CD8-positive, alpha-beta memory T cell (primary cell): ENCODE measurements at regions not wholly inside any gene's neighbourhood (a gene's known extent, or its start where the extent isn't known, plus 50 kb on each side); places are given as distances from the start of the nearest gene placed in this dataset.
A peak's percentile ranks its signal among the peaks of the same experiment; 100 is the strongest.
"Not testable (repeated sequence)": the region's sequence is repeated elsewhere in the genome, so short reads cannot be mapped to it uniquely, and the experiment has no call there.

Experiments used
- CTCF ChIA-PET: fragments of 350-600 bp; sonication (Branson Sonifier 250); formaldehyde crosslinking; loops from one replicate; lab custom pipeline; 2021; ENCODE audit warnings: antibody characterized with exemption; lab: Charles Lee
- POLR2A ChIA-PET: fragments of 350-600 bp; sonication (Branson Sonifier 250); formaldehyde crosslinking; loops from one replicate; lab custom pipeline; 2021; ENCODE audit warnings: antibody characterized with exemption; lab: Charles Lee
- DNase-seq, 5 donors: peaks; one replicate each; pipeline versions ENCODE4 v3.0.0 to v3.0.0-alpha.2; 2020 to 2022; ENCODE audit warnings: mixed read lengths in 1 of 5
- H3K27ac ChIP-seq: one replicate; pipeline ENCODE4 v1.7.0; 2013; ENCODE audit warnings: low read depth, mild to moderate bottlenecking, low read length, moderate library complexity
- H3K27me3 ChIP-seq: 2 replicates; pipeline ENCODE4 v1.7.0; 2013; ENCODE audit warnings: low read length, mild to moderate bottlenecking; ENCODE audit not compliant: insufficient read depth, poor library complexity, severe bottlenecking
- H3K36me3 ChIP-seq: 2 replicates; pipeline ENCODE4 v1.7.0; 2013; ENCODE audit warnings: mild to moderate bottlenecking, low read length, moderate library complexity; ENCODE audit not compliant: insufficient read depth
- H3K4me1 ChIP-seq: 2 replicates; pipeline ENCODE4 v1.7.0; 2013; ENCODE audit warnings: mild to moderate bottlenecking, low read length, moderate library complexity; ENCODE audit not compliant: insufficient read depth
- H3K4me3 ChIP-seq: 2 replicates; pipeline ENCODE4 v1.7.0; 2013; ENCODE audit warnings: mild to moderate bottlenecking, low read length
- H3K9me3 ChIP-seq: 2 replicates; pipeline ENCODE4 v1.7.0; 2013; ENCODE audit warnings: mild to moderate bottlenecking, low read length
- H3K27ac Mint-ChIP-seq, 8 donors: one replicate each; pipeline ENCODE4 v1.8.0; 2020 to 2021; ENCODE audit warnings: mixed read lengths in 8 of 8, mild to moderate bottlenecking in 6 of 8, inconsistent platforms in 3 of 8, moderate library complexity in 3 of 8
- H3K27me3 Mint-ChIP-seq, 2 donors: one replicate each; pipeline ENCODE4 v1.8.0; 2020 to 2021; ENCODE audit warnings: mixed read lengths in 2 of 2, mild to moderate bottlenecking in 1 of 2, moderate library complexity in 1 of 2
- H3K36me3 Mint-ChIP-seq, 3 donors: one replicate each; pipeline ENCODE4 v1.8.0; 2020 to 2021; ENCODE audit warnings: mixed read lengths in 3 of 3, inconsistent platforms in 1 of 3, mild to moderate bottlenecking in 1 of 3
- H3K4me1 Mint-ChIP-seq, 3 donors: one replicate each; pipeline ENCODE4 v1.8.0; 2020 to 2021; ENCODE audit warnings: mixed read lengths in 3 of 3, inconsistent platforms in 1 of 3, mild to moderate bottlenecking in 1 of 3
- H3K4me3 Mint-ChIP-seq, 7 donors: one replicate each; pipeline ENCODE4 v1.8.0; 2020 to 2021; ENCODE audit warnings: mixed read lengths in 7 of 7, mild to moderate bottlenecking in 6 of 7, moderate library complexity in 4 of 7, inconsistent platforms in 2 of 7
- H3K9me3 Mint-ChIP-seq, 5 donors: one replicate each; pipeline ENCODE4 v1.8.0; 2020 to 2022; ENCODE audit warnings: mixed read lengths in 5 of 5, mild to moderate bottlenecking in 3 of 5, moderate library complexity in 2 of 5, inconsistent platforms in 1 of 5

DNA sequence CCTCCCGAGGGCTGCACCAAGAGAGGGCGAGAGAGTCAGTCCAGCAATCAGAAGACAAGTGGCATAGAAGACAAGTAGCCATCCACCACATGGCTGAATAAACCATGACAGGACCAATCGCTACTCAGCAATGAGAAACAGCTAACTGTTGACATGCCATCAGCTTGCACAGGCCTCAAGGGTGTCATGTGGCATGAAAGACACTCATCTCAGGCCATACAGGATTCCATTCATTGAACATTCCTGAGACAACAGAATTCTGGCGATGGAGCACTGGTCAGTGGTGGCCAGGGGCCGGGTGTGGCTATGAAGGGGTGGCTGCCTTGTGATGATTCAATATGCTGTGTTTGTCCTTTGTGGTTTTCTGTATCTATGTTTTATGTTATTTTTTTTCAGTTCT lies 182.0 kb downstream of the ADRA2C start:
- peak overlapping the region in 1 of 7 donors; percentile 50 for H3K4me3 Mint-ChIP-seq
- H3K4me1 ChIP-seq, H3K27me3 Mint-ChIP-seq, H3K4me1 Mint-ChIP-seq, H3K4me3 ChIP-seq, H3K27me3 ChIP-seq, POLR2A ChIA-PET, H3K9me3 ChIP-seq, DNase-seq, H3K36me3 ChIP-seq, H3K9me3 Mint-ChIP-seq, H3K27ac ChIP-seq, H3K27ac Mint-ChIP-seq: not testable (repeated sequence)
- CTCF ChIA-PET: interaction anchor here (0.5 kb wide), 1 partner anchor 9 kb away, joined by 3 read pairs; no protein-coding TSS in a partner anchor
- peaks cover 0 to 17% (median 2%) of the 10 kb centered on the region in 3 donors for H3K36me3 Mint-ChIP-seq

DNA sequence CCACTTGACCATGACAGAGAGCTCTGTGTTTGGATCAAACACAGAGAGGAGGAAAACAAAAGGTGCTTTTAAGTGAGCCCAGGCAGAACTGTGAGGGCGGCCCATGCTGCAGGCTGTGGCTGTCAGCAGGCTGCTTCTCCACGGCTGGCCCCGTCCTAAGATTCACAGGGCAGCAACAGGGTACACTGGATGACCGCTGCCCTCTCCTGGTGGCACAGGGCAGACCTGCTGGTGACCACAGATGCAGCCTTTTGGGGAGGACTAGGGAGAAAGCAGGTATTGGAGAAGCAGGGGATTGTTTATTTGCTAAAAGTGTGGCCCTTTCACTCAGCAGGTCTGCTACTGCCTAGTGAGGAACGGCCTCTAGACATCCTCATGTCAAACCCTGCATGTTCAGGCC lies 183.7 kb downstream of the ADRA2C start:
- H3K27me3 ChIP-seq, CTCF ChIA-PET, DNase-seq, H3K4me1 ChIP-seq, H3K27me3 Mint-ChIP-seq, H3K27ac Mint-ChIP-seq, H3K9me3 Mint-ChIP-seq, H3K4me3 ChIP-seq, H3K27ac ChIP-seq, H3K9me3 ChIP-seq, H3K36me3 ChIP-seq, H3K4me1 Mint-ChIP-seq, POLR2A ChIA-PET: not testable (repeated sequence)
- Mint-ChIP-seq H3K4me3 (peak overlapping the region in 1 of 7 donors; percentile 65), H3K36me3 (peaks cover 0 to 21% (median 2%) of the 10 kb centered on the region in 3 donors)

GRCh38 chr4:3952443-3953139 lies 186.4 kb downstream of the ADRA2C start:
- DNase-seq, H3K4me3 ChIP-seq, H3K36me3 ChIP-seq, H3K27ac ChIP-seq, CTCF ChIA-PET, POLR2A ChIA-PET, H3K27me3 ChIP-seq, H3K9me3 ChIP-seq, H3K9me3 Mint-ChIP-seq, H3K4me1 ChIP-seq, H3K27me3 Mint-ChIP-seq: not testable (repeated sequence)
- Mint-ChIP-seq H3K27ac (peak overlapping the region in 1 of 8 donors; percentile 73), H3K4me1 (peaks cover 10 to 12% (median 12%) of the 10 kb centered on the region in 3 donors), H3K4me3 (peak overlapping the region in 3 of 7 donors; percentile 19 to 66 (median 37)), H3K36me3 (peaks cover 0 to 16% (median 0%) of the 10 kb centered on the region in 3 donors)

- H3K9me3 Mint-ChIP-seq, H3K27ac ChIP-seq, H3K27ac Mint-ChIP-seq, H3K36me3 ChIP-seq, H3K4me1 ChIP-seq, H3K27me3 ChIP-seq, DNase-seq, H3K4me3 Mint-ChIP-seq, H3K27me3 Mint-ChIP-seq, H3K9me3 ChIP-seq, POLR2A ChIA-PET, CTCF ChIA-PET, H3K4me3 ChIP-seq: not testable (repeated sequence)
- Mint-ChIP-seq H3K4me1 (peaks cover 10 to 12% (median 12%) of the 10 kb centered on the region in 3 donors), H3K36me3 (peaks cover 0 to 12% (median 0%) of the 10 kb centered on the region in 3 donors)
These were observed 186.9 kb downstream of the ADRA2C start for GRCh38 chr4:3953140-3953489.

DNA sequence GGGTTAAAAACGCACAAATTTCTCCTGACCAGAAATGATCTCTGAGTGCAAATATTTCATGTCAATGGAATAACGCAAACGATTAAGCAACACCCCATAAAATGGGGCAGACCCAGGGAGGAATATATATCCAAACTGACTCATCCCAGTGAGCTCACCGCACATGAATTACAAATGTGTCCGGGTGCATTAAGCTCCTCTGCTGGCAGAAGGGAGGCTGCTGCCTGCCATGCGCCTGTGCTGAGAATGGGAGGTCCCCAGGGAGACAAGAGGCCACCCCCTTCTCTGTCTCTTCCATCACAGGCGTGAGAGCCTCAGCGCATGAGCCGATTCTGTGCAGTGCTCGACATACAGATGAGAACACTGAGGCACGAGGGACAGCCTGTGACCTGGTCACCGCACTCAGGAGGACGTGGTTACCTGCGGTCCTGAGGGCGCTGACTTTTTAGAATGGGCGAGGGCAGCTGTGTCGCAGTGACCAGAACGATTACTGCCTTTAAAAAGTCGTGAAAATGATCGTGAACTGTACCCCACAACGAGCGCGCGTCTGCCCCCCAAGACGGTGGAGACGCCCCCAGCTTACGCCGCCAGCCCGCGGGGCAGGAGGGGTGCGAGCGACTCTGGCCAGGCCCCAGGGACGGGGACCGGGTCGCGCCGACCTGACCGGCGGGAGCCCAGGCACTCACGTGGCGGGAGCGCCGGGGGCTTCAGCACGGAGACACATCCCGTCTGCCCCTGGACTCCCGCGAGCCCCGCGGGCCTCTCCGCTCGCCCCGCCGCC lies 188.5 kb downstream of the ADRA2C start:
- H3K27me3 Mint-ChIP-seq, H3K36me3 ChIP-seq, H3K4me1 ChIP-seq, H3K36me3 Mint-ChIP-seq, CTCF ChIA-PET, H3K9me3 ChIP-seq, H3K9me3 Mint-ChIP-seq, H3K27me3 ChIP-seq, POLR2A ChIA-PET: not testable (repeated sequence)
- Mint-ChIP-seq H3K4me1 (peaks cover 10 to 12% (median 12%) of the 10 kb centered on the region in 3 donors), H3K4me3 (peak overlapping the region; percentile 88 to 99 (median 95)), H3K27ac (peak overlapping the region; percentile 87 to 99 (median 97))
- Histone ChIP-seq H3K4me3 (peak overlapping the region; percentile 58), H3K27ac (peak overlapping the region; percentile 63)
- DNase-seq: peak; percentile 40 to 82 (median 51)

DNA sequence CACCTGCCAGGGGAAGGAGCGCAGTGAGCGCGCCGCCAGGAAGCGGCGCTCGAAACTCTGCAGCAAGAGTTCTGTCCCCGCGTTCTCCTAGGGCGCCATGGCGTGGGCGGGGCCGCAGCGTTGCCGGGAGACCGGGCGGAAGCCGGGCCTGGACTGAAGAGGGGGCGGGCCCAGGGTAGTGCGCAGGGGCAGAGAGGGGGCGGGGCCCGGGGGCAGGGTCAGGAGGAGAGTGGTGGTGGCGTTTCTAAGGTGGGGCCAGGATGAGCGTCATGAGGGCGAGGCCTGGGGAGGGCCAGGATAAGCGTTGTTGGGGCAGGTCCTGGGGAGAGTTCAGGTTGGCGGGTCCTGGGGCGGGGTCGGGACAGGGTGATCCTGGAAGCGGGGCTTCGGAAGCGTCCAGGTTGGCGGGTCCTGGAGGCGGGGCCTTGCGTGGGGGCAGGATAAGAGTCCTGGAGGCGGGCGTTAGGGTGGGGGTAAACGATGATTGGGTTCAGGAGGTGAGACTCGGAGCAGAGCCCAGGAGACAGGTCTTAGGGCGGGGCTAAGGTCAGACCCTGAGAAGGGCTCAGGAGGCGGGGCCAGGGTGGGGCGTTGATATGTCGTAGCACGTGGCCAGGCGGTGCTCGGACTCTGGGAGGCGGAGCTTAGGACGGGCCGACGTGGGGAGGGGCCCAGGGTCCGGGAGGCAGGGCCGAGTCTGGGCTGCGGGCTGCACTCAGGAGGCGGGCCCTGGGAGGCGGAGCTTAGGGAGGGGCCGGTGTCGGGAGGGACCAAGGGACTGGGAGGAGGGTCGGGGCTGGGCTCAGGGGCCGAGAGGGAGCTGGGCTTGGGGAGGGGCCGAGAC lies 189.4 kb downstream of the ADRA2C start:
- H3K9me3 ChIP-seq, POLR2A ChIA-PET, H3K36me3 Mint-ChIP-seq, H3K27me3 ChIP-seq, H3K36me3 ChIP-seq, H3K27me3 Mint-ChIP-seq, H3K4me1 ChIP-seq, H3K9me3 Mint-ChIP-seq, CTCF ChIA-PET: not testable (repeated sequence)
- DNase-seq: peak; percentile 97 to 99 (median 99)
- Mint-ChIP-seq H3K27ac (peak overlapping the region; percentile 87 to 99 (median 97)), H3K4me1 (peaks cover 10 to 12% (median 12%) of the 10 kb centered on the region in 3 donors), H3K4me3 (peak overlapping the region; percentile 87 to 99 (median 95))
- H3K27ac ChIP-seq: peak overlapping the region; percentile 73
- H3K4me3 ChIP-seq: peak overlapping the region; percentile 58

- H3K9me3 ChIP-seq, H3K9me3 Mint-ChIP-seq, H3K27me3 ChIP-seq, H3K4me1 ChIP-seq, CTCF ChIA-PET, H3K27me3 Mint-ChIP-seq, H3K36me3 ChIP-seq, POLR2A ChIA-PET, H3K36me3 Mint-ChIP-seq: not testable (repeated sequence)
- peaks cover 10 to 12% (median 12%) of the 10 kb centered on the region in 3 donors for H3K4me1 Mint-ChIP-seq
- Histone ChIP-seq H3K4me3 (peak overlapping the region; percentile 43), H3K27ac (peak overlapping the region; percentile 73)
- peak in 1 of 5 donors; percentile 26 for DNase-seq
- H3K27ac Mint-ChIP-seq: peak overlapping the region; percentile 87 to 99 (median 97)
- peak overlapping the region; percentile 87 to 99 (median 95) for H3K4me3 Mint-ChIP-seq
These were observed 190.1 kb downstream of the ADRA2C start for GRCh38 chr4:3956165-3956867.
